PC-3 (cell line): ENCODE measurements at regions not wholly inside any gene's neighbourhood (a gene's known extent, or its start where the extent isn't known, plus 50 kb on each side); places are given as distances from the start of the nearest gene placed in this dataset.

Source experiments
- EZH2 ChIP-seq: fragments of 300-600 bp; sonication (generic); IDR thresholded peaks from one replicate; pipeline ENCODE4 v1.6.1; 2017; ENCODE audit warnings: antibody characterized with exemption, mild to moderate bottlenecking, low read length; ENCODE audit not compliant: unreplicated experiment
- EZH2phosphoT487 ChIP-seq: fragments of 300-600 bp; sonication (generic); IDR thresholded peaks from 2 replicates; pipeline ENCODE4 v1.6.1; 2018; ENCODE audit warnings: mild to moderate bottlenecking, antibody characterized with exemption, low read length, borderline replicate concordance
- TF ChIP-seq, protein P1 (sequence below): fragments of 300-600 bp; sonication (generic); conservative IDR thresholded peaks from 2 replicates; pipeline ENCODE4 v1.5.1; 2017; ENCODE audit warnings: antibody characterized with exemption, low read depth, mild to moderate bottlenecking, low read length

DNA sequence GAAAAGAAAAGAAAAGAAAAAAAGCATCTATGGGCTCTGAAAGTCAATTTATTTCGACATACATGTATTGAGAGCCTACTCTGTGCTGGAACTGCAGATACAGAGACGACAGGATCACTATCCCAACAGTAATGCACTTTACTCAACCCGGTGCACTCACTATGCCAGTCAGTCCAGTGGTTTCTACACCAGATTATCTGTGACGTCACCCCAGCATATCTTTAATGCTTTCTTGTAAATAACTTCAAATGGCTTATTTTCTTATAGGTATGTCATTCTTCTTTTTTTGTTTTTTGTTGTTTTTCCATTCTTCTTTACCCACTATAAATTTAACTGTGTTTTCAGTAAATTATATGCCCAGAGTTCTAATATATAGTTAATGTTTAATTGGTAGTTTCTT lies 800.0 kb upstream of the FANCL start:
- TF ChIP-seq, protein P1, sequence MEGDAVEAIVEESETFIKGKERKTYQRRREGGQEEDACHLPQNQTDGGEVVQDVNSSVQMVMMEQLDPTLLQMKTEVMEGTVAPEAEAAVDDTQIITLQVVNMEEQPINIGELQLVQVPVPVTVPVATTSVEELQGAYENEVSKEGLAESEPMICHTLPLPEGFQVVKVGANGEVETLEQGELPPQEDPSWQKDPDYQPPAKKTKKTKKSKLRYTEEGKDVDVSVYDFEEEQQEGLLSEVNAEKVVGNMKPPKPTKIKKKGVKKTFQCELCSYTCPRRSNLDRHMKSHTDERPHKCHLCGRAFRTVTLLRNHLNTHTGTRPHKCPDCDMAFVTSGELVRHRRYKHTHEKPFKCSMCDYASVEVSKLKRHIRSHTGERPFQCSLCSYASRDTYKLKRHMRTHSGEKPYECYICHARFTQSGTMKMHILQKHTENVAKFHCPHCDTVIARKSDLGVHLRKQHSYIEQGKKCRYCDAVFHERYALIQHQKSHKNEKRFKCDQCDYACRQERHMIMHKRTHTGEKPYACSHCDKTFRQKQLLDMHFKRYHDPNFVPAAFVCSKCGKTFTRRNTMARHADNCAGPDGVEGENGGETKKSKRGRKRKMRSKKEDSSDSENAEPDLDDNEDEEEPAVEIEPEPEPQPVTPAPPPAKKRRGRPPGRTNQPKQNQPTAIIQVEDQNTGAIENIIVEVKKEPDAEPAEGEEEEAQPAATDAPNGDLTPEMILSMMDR, result no peak
- TF ChIP-seq EZH2 (no peak), EZH2phosphoT487 (no peak)
